GM18909 (cell line): ENCODE measurements at regions not wholly inside any gene's neighbourhood (a gene's known extent, or its start where the extent isn't known, plus 50 kb on each side); places are given as distances from the start of the nearest gene placed in this dataset.

Source experiments
- ATAC-seq: cut with Tn5 transposase; IDR thresholded peaks from one replicate; pipeline ENCODE4 v1.9.1; 2021; ENCODE audit warnings: mild to moderate bottlenecking; ENCODE audit not compliant: unreplicated experiment, poor library complexity

DNA sequence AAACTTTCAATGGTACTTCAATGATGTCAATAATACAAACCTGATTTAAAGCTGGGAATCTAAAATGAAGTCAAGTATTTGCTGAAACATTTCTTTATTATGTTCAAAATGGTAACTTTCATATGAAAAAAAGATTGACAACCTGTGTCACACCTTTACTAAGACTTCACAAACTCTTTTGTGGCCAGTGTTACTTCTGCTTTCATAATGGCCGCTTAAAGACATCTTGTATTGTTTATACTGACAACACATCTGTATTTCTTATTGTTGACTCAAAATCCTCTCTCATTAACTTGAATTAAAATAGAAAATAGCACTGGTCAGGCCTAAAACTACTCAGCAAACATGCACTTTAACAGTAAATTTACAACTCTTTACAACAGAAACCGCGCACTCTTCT, 312.3 kb upstream of the CNTN6 start:
- ATAC-seq, result no peak

GRCh38 chr3:791442-791841, 301.4 kb upstream of the CNTN6 start:
- ATAC-seq, result no peak

GRCh38 chr3:792630-793029, 300.2 kb upstream of the CNTN6 start:
- no peak for ATAC-seq

DNA sequence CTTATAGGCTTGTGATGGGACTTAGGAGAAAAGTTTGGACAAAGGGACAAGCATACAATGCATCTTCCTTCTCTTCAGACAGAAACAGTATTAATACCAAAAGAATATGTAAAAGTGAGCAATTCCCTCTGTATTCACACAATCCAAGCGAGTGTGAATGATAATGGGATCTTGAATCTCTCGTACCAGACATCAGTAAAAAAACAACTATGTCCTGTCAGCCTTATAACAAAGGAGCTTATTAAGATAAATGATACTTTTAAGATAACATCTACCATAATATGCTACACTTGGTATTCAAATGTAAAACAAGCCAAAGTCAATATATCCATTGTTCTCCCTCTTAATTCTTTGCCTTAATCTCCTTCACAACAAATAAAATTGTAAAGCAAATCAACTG, 288.6 kb upstream of the CNTN6 start:
- ATAC-seq, result no peak

GRCh38 chr3:805326-805725, 287.5 kb upstream of the CNTN6 start:
- no peak for ATAC-seq

DNA sequence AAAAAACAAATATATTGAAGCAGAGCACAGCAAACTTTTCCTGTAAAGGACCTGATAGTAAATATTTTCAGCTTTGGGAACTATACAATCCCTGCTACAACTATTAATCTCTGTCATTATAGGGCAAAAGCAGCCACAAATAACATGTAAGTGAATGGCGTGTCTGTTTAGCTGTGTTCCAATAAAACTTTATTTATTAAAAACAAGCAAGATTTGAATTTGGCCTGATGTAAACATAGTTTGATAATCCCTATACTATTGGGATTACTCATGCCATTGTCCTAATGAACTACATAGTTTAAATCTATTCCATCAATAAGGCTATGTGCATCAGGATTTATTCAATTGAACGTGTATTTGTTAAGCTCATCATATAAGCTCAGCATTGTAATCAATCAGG, 286.8 kb upstream of the CNTN6 start:
- ATAC-seq, result no peak

DNA sequence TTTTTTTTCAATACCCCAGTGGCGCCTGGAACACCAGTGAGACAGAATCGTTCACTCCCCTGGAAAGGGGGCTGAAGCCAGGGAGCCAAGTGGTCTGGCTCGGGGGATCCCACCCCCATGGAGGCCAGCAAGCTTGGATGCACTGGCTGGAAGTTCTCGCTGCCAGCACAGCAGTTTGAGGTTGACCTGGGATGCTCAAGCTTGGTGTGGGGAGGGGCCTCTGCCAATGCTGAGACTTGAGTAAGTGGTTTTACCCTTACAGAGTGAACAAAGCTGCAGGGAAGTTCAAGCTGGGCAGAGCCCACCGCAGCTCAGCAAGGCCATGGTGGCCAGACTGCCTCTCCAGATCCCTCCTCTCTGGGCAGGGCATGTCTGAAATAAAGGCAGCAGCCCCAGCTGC, 276.2 kb upstream of the CNTN6 start:
- no peak for ATAC-seq

DNA sequence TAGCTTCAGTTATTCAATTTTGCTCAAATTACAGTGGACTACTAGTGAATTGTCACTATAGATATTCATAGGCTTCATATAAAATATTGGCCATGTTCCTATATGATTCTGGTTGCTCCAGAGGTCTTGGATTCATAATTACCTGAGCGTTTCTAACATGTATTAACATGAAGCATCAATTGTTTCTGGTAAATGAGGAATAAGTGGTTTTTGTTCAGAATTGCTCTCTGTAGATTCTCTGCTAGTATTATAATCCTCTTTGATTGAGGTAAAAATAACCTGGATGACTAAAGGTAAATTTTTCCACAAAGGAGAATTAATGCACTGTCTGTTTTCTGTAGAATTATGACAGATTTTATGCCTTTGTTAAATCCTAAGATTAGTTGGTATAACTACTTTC, 258.1 kb upstream of the CNTN6 start:
- ATAC-seq, result no peak

DNA sequence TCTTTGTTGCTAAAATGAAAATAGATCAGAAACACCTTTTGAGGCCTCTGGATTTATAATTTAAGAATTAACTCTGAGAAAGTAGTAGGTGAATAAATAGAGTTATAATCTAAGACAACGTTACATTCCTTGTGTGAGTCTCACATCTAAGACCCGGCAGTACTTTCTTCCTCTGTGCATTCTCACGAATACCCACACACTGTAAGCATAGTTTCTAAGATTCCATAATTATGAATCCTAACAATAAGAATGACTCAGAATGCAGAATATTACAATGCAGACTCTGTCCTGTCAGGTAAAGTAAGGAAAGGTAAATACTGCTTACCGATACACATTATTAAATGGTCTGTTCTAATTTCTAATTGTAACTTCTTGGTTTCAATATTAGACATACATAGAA, 257.7 kb upstream of the CNTN6 start:
- ATAC-seq, result no peak

DNA sequence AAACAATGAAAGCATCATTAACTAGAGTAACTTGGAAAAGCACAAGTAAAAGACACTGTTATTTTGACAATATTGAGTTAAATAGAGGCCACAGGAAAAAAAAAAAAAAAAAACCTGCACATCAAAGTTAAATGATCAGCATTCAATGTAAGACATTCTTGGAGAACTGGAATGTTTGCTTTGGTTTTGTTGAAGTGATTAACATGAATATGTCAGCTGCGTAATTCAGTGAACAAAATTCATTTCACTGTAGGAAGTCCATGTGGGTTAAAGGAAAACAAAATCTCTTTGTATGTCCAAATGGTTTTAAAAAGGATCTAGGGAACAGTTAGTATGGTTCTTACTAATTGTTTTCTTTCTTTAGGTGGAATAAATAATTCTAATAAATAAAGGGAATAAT, 252.8 kb upstream of the CNTN6 start:
- no peak for ATAC-seq

- peak; percentile 63 for ATAC-seq
Measured at GRCh38 chr3:851098-851790, 241.6 kb upstream of the CNTN6 start.

DNA sequence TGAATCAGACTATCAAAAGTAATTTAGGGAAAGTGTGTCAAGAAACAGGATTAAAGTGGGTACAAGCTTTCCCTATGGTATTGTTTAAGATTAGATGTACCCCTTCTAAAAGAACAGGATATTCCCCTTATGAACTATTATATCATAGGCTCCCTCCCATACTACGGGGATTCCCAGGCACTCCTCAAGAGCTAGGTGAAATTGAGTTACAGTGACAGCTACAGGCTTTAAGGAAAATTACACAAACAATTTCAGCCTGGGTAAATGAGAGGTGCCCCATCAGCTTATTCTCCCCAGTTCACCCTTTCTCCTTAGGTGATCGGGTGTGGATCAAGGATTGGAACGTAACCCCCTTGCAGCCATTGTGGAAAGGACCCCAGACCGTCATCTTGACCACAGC, 240.8 kb upstream of the CNTN6 start:
- ATAC-seq, result no peak

DNA sequence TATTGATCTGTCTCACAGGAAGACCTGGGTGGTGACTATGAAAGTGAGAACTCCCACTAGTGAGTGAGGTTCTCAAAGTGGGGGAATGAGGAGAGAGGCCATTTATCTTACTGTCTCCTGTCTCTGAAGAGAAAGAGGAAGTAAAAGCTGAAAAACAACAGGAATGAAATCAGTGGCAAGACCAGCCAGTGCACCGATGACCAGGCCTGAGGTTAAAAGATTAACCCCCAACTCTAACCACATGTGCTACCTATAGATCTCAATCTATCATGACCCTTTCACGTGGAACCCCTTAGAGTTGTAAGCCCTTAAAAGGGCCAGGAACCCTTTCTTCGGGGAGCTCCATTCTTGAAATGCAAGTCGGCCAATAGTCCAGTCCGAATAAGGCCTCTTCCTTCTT, 239.3 kb upstream of the CNTN6 start:
- ATAC-seq, result no peak

- no peak for ATAC-seq
Measured at GRCh38 chr3:859135-859534, 233.7 kb upstream of the CNTN6 start.

- no peak for ATAC-seq
Measured at GRCh38 chr3:861721-862120, 231.1 kb upstream of the CNTN6 start.

DNA sequence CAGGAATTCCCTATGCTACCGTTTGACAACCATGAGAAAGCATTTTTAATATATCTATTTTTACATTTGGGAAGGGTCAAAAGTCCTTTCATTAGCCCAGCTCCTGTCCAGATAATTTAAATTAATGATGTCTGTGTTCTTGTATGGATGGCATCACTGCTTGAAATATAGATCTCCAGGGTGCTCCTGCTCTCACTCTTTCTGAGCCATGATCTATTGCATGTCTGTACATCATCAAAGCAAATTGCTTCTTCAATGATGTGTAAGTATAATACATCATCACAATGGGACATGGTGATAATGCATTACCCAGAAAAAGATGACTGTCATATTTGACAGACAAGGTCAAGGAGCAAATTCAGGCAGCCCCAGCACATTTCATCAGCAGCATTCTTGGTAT, 223.6 kb upstream of the CNTN6 start:
- ATAC-seq, result no peak

DNA sequence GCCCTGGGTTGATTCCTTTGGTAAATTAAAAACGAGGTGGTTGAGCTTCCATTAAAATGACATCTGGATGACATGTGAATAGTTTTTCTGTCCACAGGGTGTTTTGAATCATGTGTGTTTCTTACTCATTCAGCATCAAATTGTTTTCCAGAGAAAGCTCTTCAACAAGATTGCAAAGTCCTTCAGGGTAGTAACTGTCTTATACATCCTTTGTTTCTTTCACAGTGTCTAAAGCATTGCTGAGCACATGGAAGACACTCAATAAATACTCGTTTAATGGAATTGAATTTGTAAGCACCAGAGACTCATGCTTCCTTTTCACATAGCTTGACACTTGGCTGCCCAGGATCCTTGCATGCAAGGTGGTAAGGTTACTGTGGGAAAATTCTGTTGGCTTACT, 223.1 kb upstream of the CNTN6 start:
- ATAC-seq, result no peak

- ATAC-seq, result no peak
Measured at GRCh38 chr3:871651-872050, 221.2 kb upstream of the CNTN6 start.

DNA sequence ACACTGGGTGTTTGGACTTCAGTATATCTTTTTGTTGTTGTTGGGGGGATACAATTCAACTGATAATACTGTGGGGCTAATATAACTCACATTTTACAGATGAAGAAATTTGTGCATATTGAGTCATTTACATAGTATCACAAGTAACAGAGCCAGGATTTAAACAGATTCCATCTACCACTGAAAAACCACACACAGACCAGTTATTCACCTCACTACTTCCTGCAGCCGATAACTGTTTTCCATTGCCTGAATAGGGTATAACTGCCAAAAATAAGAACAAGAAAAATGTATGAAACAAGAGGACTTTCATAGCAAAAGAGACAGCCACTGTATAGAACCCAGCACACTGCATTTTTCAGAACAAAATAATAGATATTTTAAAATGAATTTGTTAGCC, 215.8 kb upstream of the CNTN6 start:
- ATAC-seq, result no peak

DNA sequence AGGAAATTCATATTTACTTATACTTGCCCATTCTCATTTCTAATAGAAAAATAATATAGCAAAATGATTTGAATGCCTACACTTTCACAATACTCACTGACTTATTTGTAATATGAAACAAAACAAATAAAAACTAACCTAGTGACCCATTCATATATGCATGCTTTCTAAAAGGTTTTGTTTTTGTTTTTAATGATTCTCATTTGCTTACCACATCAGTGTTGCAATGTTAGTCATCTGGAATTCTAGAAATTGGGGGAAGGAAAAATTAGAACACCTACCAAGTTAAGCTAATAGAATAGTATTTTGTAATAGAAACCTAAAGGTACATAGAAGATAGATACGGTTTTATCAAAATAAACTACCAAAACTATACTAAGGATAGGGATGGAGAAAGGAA, 214.1 kb upstream of the CNTN6 start:
- no peak for ATAC-seq

- no peak for ATAC-seq
Measured at GRCh38 chr3:880371-880770, 212.5 kb upstream of the CNTN6 start.

DNA sequence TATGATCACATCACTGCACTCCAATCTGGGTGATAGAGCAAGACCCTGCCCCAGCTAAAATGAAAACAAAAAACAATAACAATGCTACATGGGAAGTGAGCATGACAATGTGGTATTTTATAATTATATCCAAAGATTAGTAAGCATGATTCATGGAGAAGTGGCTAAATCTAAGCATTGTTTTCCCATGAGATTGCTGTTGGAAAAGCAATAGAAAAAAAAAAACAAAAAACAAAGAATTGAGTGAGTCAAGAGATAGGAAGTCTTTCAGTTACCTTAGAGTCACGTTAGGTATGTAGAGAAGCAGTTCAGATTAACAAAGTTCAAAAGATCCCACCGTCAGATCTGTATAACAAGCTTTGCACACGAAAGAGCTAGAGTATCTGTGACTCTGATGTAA, 210.3 kb upstream of the CNTN6 start:
- ATAC-seq, result no peak
